ENCODE measurements at regions not wholly inside any gene's neighbourhood (a gene's known extent, or its start where the extent isn't known, plus 50 kb on each side); places are given as distances from the start of the nearest gene placed in this dataset.
A peak's percentile ranks its signal among the peaks of the same experiment; 100 is the strongest.

- DNase-seq (ENCODE audit: low read depth, low spot score), result no peak
These were observed 166.6 kb downstream of the KLF12 start for GRCh38 chr13:73967397-73968165.

GRCh38 chr13:73966331-73966730, 167.9 kb downstream of the KLF12 start:
- DNase-seq (ENCODE audit: low read depth, low spot score), result no peak

- DNase-seq (ENCODE audit: low read depth, low spot score), result no peak
These were observed 171.9 kb downstream of the KLF12 start for GRCh38 chr13:73962284-73962683.

GRCh38 chr13:73961181-73961580, 173.0 kb downstream of the KLF12 start:
- no peak for DNase-seq (ENCODE audit: low read depth, low spot score)

GRCh38 chr13:73960474-73960873, 173.7 kb downstream of the KLF12 start:
- no peak for DNase-seq (ENCODE audit: low read depth, low spot score)

- no peak for DNase-seq (ENCODE audit: low read depth, low spot score)
These were observed 175.4 kb downstream of the KLF12 start for GRCh38 chr13:73958657-73959397.

- no peak for DNase-seq (ENCODE audit: low read depth, low spot score)
These were observed 176.3 kb downstream of the KLF12 start for GRCh38 chr13:73957889-73958288.

- DNase-seq (ENCODE audit: low read depth, low spot score), result no peak
These were observed 177.3 kb downstream of the KLF12 start for GRCh38 chr13:73956795-73957408.

GRCh38 chr13:73955977-73956500, 178.2 kb downstream of the KLF12 start:
- DNase-seq (ENCODE audit: low read depth, low spot score), result no peak

GRCh38 chr13:73954808-73955207, 179.4 kb downstream of the KLF12 start:
- no peak for DNase-seq (ENCODE audit: low read depth, low spot score)

GRCh38 chr13:73952648-73953047, 181.6 kb downstream of the KLF12 start:
- DNase-seq (ENCODE audit: low read depth, low spot score), result no peak

- no peak for DNase-seq (ENCODE audit: low read depth, low spot score)
These were observed 185.2 kb downstream of the KLF12 start for GRCh38 chr13:73948848-73949529.

- peak; percentile 83 for DNase-seq (ENCODE audit: low read depth, low spot score)
These were observed 188.3 kb downstream of the KLF12 start for GRCh38 chr13:73945871-73946270.

GRCh38 chr13:73945382-73945781, 188.8 kb downstream of the KLF12 start:
- DNase-seq (ENCODE audit: low read depth, low spot score), result no peak

GRCh38 chr13:73943965-73944233, 190.3 kb downstream of the KLF12 start:
- no peak for DNase-seq (ENCODE audit: low read depth, low spot score)

- DNase-seq (ENCODE audit: low read depth, low spot score), result no peak
These were observed 190.9 kb downstream of the KLF12 start for GRCh38 chr13:73943137-73943964.

GRCh38 chr13:73941752-73942151, 192.5 kb downstream of the KLF12 start:
- no peak for DNase-seq (ENCODE audit: low read depth, low spot score)

GRCh38 chr13:73940098-73940497, 194.1 kb downstream of the KLF12 start:
- DNase-seq (ENCODE audit: low read depth, low spot score), result no peak

- no peak for DNase-seq (ENCODE audit: low read depth, low spot score)
These were observed 194.6 kb downstream of the KLF12 start for GRCh38 chr13:73939603-73940002.

- DNase-seq (ENCODE audit: low read depth, low spot score), result no peak
These were observed 195.2 kb downstream of the KLF12 start for GRCh38 chr13:73939071-73939380.

GRCh38 chr13:73938372-73939070, 195.7 kb downstream of the KLF12 start:
- DNase-seq (ENCODE audit: low read depth, low spot score), result no peak

Measured in ELF-1 (cell line).